ENCODE measurements at regions not wholly inside any gene's neighbourhood (a gene's known extent, or its start where the extent isn't known, plus 50 kb on each side); places are given as distances from the start of the nearest gene placed in this dataset.

GRCh38 chr5:143653766-143654282 lies 158.1 kb upstream of the HMHB1 start:
- TF ChIP-seq POLR2AphosphoS5 (IDR thresholded peaks at IDR 0.05; ENCODE audit: borderline replicate concordance, low read depth, low read length) (no peak), EZH2 (IDR thresholded peaks at IDR 0.05) (no peak)

Measured in SK-N-MC (cell line).